NCI-H187 (cell line): ENCODE measurements at regions not wholly inside any gene's neighbourhood (a gene's known extent, or its start where the extent isn't known, plus 50 kb on each side); places are given as distances from the start of the nearest gene placed in this dataset.

Experiments used
- DNase-seq, 2 experiments: peaks; one replicate each; lab custom pipeline; 2025; lab: John Stamatoyannopoulos, UW

- no peak for DNase-seq
Measured at GRCh38 chr6:145381941-145382340, 353.4 kb downstream of the EPM2A start.

GRCh38 chr6:145383428-145383827 is 351.9 kb downstream of the EPM2A start:
- no peak for DNase-seq

- no peak for DNase-seq
Measured at GRCh38 chr6:145384503-145384902, 350.8 kb downstream of the EPM2A start.

GRCh38 chr6:145396499-145396898 is 338.8 kb downstream of the EPM2A start:
- no peak for DNase-seq

- no peak for DNase-seq
Measured at GRCh38 chr6:145400508-145400907, 334.8 kb downstream of the EPM2A start.

GRCh38 chr6:145405006-145405551 is 330.2 kb downstream of the EPM2A start:
- DNase-seq, result no peak

- no peak for DNase-seq
Measured at GRCh38 chr6:145406783-145407182, 328.5 kb downstream of the EPM2A start.

- DNase-seq, result no peak
Measured at GRCh38 chr6:145415616-145416015, 319.7 kb downstream of the EPM2A start.

GRCh38 chr6:145420599-145420998 is 314.7 kb downstream of the EPM2A start:
- DNase-seq, result no peak

GRCh38 chr6:145423936-145424335 is 311.4 kb downstream of the EPM2A start:
- DNase-seq, result no peak

GRCh38 chr6:145427232-145427631 is 308.1 kb downstream of the EPM2A start:
- no peak for DNase-seq

- DNase-seq, result peak in 1 of 2 experiments; percentile 1
Measured at GRCh38 chr6:145428706-145429105, 306.6 kb downstream of the EPM2A start.

- no peak for DNase-seq
Measured at GRCh38 chr6:145442110-145442509, 293.2 kb downstream of the EPM2A start.

- DNase-seq, result no peak
Measured at GRCh38 chr6:145445674-145446073, 289.6 kb downstream of the EPM2A start.

GRCh38 chr6:145451029-145451428 is 284.3 kb downstream of the EPM2A start:
- no peak for DNase-seq

GRCh38 chr6:145453376-145453775 is 281.9 kb downstream of the EPM2A start:
- DNase-seq, result no peak

- no peak for DNase-seq
Measured at GRCh38 chr6:145454006-145454405, 281.3 kb downstream of the EPM2A start.

GRCh38 chr6:145457556-145457955 is 277.8 kb downstream of the EPM2A start:
- DNase-seq, result no peak

- no peak for DNase-seq
Measured at GRCh38 chr6:145468534-145468933, 266.8 kb downstream of the EPM2A start.

GRCh38 chr6:145469021-145469420 is 266.3 kb downstream of the EPM2A start:
- no peak for DNase-seq

GRCh38 chr6:145475794-145476396 is 259.4 kb downstream of the EPM2A start:
- DNase-seq, result no peak

GRCh38 chr6:145480024-145480423 is 255.3 kb downstream of the EPM2A start:
- DNase-seq, result no peak

- DNase-seq, result no peak
Measured at GRCh38 chr6:145483191-145483996, 251.9 kb downstream of the EPM2A start.
